Astrocyte (in vitro differentiated cells and primary cell): ENCODE measurements at regions not wholly inside any gene's neighbourhood (a gene's known extent, or its start where the extent isn't known, plus 50 kb on each side); places are given as distances from the start of the nearest gene placed in this dataset.

Experiments used
- DNase-seq: peaks from one replicate; pipeline ENCODE4 v3.0.0-alpha.2; 2010; ENCODE audit warnings: low read depth
- FAIRE-seq: peaks from 2 replicates; lab custom pipeline; 2011; peaks lifted over from hg19 to GRCh38; lab: Jason Lieb, UNC
- H2AFZ ChIP-seq: 2 replicates; pipeline ENCODE4 v1.6.0; 2012; ENCODE audit warnings: low read depth, low read length, inconsistent platforms
- H3K27ac ChIP-seq: 2 replicates; pipeline ENCODE4 v1.5.1; 2011; ENCODE audit warnings: low read depth, low read length, inconsistent platforms
- H3K27me3 ChIP-seq: 2 replicates; pipeline ENCODE4 v1.6.0; 2011; ENCODE audit warnings: low read length, inconsistent platforms; ENCODE audit not compliant: insufficient read depth
- H3K36me3 ChIP-seq: 2 replicates; pipeline ENCODE4 v1.5.1; 2011; ENCODE audit warnings: low read length, inconsistent platforms; ENCODE audit not compliant: insufficient read depth
- H3K4me1 ChIP-seq: 2 replicates; pipeline ENCODE4 v1.5.1; 2011; ENCODE audit warnings: low read length, inconsistent platforms; ENCODE audit not compliant: insufficient read depth
- H3K4me2 ChIP-seq: 2 replicates; pipeline ENCODE4 v1.6.0; 2012; ENCODE audit warnings: low read length, inconsistent platforms
- H3K4me3 ChIP-seq: 2 replicates; pipeline ENCODE4 v1.5.1; 2011; ENCODE audit warnings: low read depth, mild to moderate bottlenecking, low read length, inconsistent platforms; ENCODE audit not compliant: insufficient read depth
- H3K79me2 ChIP-seq: 2 replicates; pipeline ENCODE4 v1.6.0; 2012; ENCODE audit warnings: mild to moderate bottlenecking, low read length, inconsistent platforms; ENCODE audit not compliant: insufficient read depth
- H3K9ac ChIP-seq: 2 replicates; pipeline ENCODE4 v1.6.0; 2012; ENCODE audit warnings: mild to moderate bottlenecking, low read length, inconsistent platforms
- H3K9me3 ChIP-seq: 2 replicates; pipeline ENCODE4 v1.5.1; 2012; ENCODE audit warnings: low read depth, mild to moderate bottlenecking, low read length, inconsistent platforms; ENCODE audit not compliant: insufficient read depth
- H4K20me1 ChIP-seq: 2 replicates; pipeline ENCODE4 v1.6.0; 2012; ENCODE audit warnings: low read length, inconsistent platforms; ENCODE audit not compliant: insufficient read depth
- H3K27ac Mint-ChIP-seq: one replicate; pipeline ENCODE4 v1.8.0; 2021; ENCODE audit warnings: mild to moderate bottlenecking, mixed read lengths; ENCODE audit not compliant: unreplicated experiment
- H3K27me3 Mint-ChIP-seq: one replicate; pipeline ENCODE4 v1.8.0; 2021; ENCODE audit warnings: low read depth, mixed read lengths; ENCODE audit not compliant: unreplicated experiment
- H3K36me3 Mint-ChIP-seq: one replicate; pipeline ENCODE4 v1.8.0; 2021; ENCODE audit warnings: low read depth, mixed read lengths; ENCODE audit not compliant: unreplicated experiment
- H3K4me1 Mint-ChIP-seq: one replicate; pipeline ENCODE4 v1.8.0; 2021; ENCODE audit warnings: low read depth, mixed read lengths; ENCODE audit not compliant: unreplicated experiment
- H3K4me3 Mint-ChIP-seq: one replicate; pipeline ENCODE4 v1.8.0; 2021; ENCODE audit warnings: mild to moderate bottlenecking, moderate library complexity, mixed read lengths; ENCODE audit not compliant: unreplicated experiment
- H3K9me3 Mint-ChIP-seq: one replicate; pipeline ENCODE4 v1.8.0; 2021; ENCODE audit warnings: mild to moderate bottlenecking, mixed read lengths; ENCODE audit not compliant: unreplicated experiment
- CTCF ChIP-seq: IDR thresholded peaks from 2 replicates; pipeline ENCODE4 v1.5.1; 2011; ENCODE audit warnings: low read depth, mild to moderate bottlenecking, inconsistent platforms, low read length, moderate library complexity; ENCODE audit not compliant: insufficient read depth
- EZH2 ChIP-seq: IDR thresholded peaks from 2 replicates; pipeline ENCODE4 v1.6.1; 2012; ENCODE audit warnings: mild to moderate bottlenecking, low read length, inconsistent platforms; ENCODE audit not compliant: insufficient read depth

GRCh38 chr7:26560526-26561256 is 269.0 kb downstream of the SNX10 start:
- Histone ChIP-seq H2AFZ (no peak overlapping the region), H3K4me1 (no peaks in the 10 kb centered on the region), H3K4me2 (no peak overlapping the region), H3K27ac (no peak overlapping the region), H3K9me3 (no peaks in the 10 kb centered on the region), H3K9ac (no peak overlapping the region), H4K20me1 (no peaks in the 10 kb centered on the region), H3K27me3 (no peaks in the 10 kb centered on the region), H3K79me2 (no peaks in the 10 kb centered on the region), H3K4me3 (no peak overlapping the region), H3K36me3 (no peaks in the 10 kb centered on the region)
- no peak overlapping the region for H3K4me3 Mint-ChIP-seq
- FAIRE-seq = no peak
- TF ChIP-seq CTCF (no peak), EZH2 (no peak)
- no peaks in the 10 kb centered on the region for H3K4me1 Mint-ChIP-seq
- no peak overlapping the region for H3K27ac Mint-ChIP-seq
- peaks cover 3% of the 10 kb centered on the region for H3K27me3 Mint-ChIP-seq
- no peaks in the 10 kb centered on the region for H3K36me3 Mint-ChIP-seq
- no peak for DNase-seq
- H3K9me3 Mint-ChIP-seq = no peaks in the 10 kb centered on the region

- H3K36me3 Mint-ChIP-seq = no peaks in the 10 kb centered on the region
- no peak overlapping the region for H3K9ac ChIP-seq
- H3K4me3 Mint-ChIP-seq = no peak overlapping the region
- no peaks in the 10 kb centered on the region for H3K4me1 ChIP-seq
- H3K27ac ChIP-seq = no peak overlapping the region
- H3K79me2 ChIP-seq = no peaks in the 10 kb centered on the region
- H3K4me2 ChIP-seq = no peak overlapping the region
- H2AFZ ChIP-seq = no peak overlapping the region
- FAIRE-seq (no peak), DNase-seq (no peak)
- no peaks in the 10 kb centered on the region for H3K36me3 ChIP-seq
- no peaks in the 10 kb centered on the region for H3K4me1 Mint-ChIP-seq
- no peaks in the 10 kb centered on the region for H3K27me3 ChIP-seq
- H3K27ac Mint-ChIP-seq = no peak overlapping the region
- H3K9me3 Mint-ChIP-seq = peaks cover under 1% of the 10 kb centered on the region
- peaks cover 5% of the 10 kb centered on the region for H3K27me3 Mint-ChIP-seq
- H3K4me3 ChIP-seq = no peak overlapping the region
- H4K20me1 ChIP-seq = no peaks in the 10 kb centered on the region
- H3K9me3 ChIP-seq = no peaks in the 10 kb centered on the region
- TF ChIP-seq EZH2 (no peak), CTCF (no peak)
Measured at GRCh38 chr7:26562841-26563240, 271.2 kb downstream of the SNX10 start.

- no peaks in the 10 kb centered on the region for H3K4me1 ChIP-seq
Measured at GRCh38 chr7:26563406-26563805, 271.7 kb downstream of the SNX10 start.

More at GRCh38 chr7:26563406-26563805, 271.7 kb downstream of the SNX10 start:
- H3K27ac ChIP-seq = no peak overlapping the region
- no peak for TF ChIP-seq EZH2
- TF ChIP-seq CTCF = no peak
- Mint-ChIP-seq H3K9me3 (peaks cover 2% of the 10 kb centered on the region), H3K27ac (no peak overlapping the region), H3K27me3 (peaks cover 5% of the 10 kb centered on the region), H3K4me1 (no peaks in the 10 kb centered on the region), H3K36me3 (no peaks in the 10 kb centered on the region), H3K4me3 (no peak overlapping the region)
- no peak overlapping the region for H3K4me2 ChIP-seq
- FAIRE-seq (no peak), DNase-seq (no peak)
- no peaks in the 10 kb centered on the region for H4K20me1 ChIP-seq
- no peaks in the 10 kb centered on the region for H3K79me2 ChIP-seq
- H3K27me3 ChIP-seq = no peaks in the 10 kb centered on the region
- no peaks in the 10 kb centered on the region for H3K36me3 ChIP-seq
- no peak overlapping the region for H3K4me3 ChIP-seq
- H3K9me3 ChIP-seq = no peaks in the 10 kb centered on the region
- H2AFZ ChIP-seq = no peak overlapping the region
- no peak overlapping the region for H3K9ac ChIP-seq
